ENCODE measurements at regions not wholly inside any gene's neighbourhood (a gene's known extent, or its start where the extent isn't known, plus 50 kb on each side); places are given as distances from the start of the nearest gene placed in this dataset.

DNA sequence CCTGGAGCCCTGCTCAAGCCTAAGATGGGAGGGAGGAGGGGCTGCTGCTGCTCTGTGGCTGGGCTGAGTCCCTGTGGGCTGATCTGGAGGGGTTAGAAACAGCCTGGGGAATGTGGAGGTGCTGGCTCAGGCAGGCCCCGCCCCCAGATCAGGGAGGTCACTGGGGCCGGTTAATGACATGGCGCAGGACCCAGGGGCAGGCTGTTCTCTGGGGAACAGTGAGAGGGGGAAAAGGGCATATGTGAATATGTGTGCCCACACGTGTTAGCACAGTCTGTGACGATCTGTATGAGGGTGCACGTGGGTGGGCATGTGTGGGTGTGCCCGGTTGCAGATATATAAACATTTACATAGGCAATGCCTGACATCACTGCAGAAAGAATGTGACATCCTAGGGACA is 143.5 kb downstream of the MIAT start:
- CTCF ChIA-PET: no interaction called here
- no peaks in the 10 kb centered on the region for H3K27me3 Mint-ChIP-seq
- no peak overlapping the region for H3K4me3 Mint-ChIP-seq
- DNase-seq: no peak
- H3K36me3 Mint-ChIP-seq (ENCODE audit: low read depth): no peaks in the 10 kb centered on the region
- no peak overlapping the region for H3K27ac Mint-ChIP-seq
- no peaks in the 10 kb centered on the region for H3K4me1 Mint-ChIP-seq
- no peaks in the 10 kb centered on the region for H3K9me3 Mint-ChIP-seq
- POLR2A ChIA-PET: no interaction called here

- no peaks in the 10 kb centered on the region for H3K9me3 Mint-ChIP-seq
- H3K4me3 Mint-ChIP-seq: no peak overlapping the region
- no peaks in the 10 kb centered on the region for H3K36me3 Mint-ChIP-seq (ENCODE audit: low read depth)
- H3K27me3 Mint-ChIP-seq: no peaks in the 10 kb centered on the region
- H3K4me1 Mint-ChIP-seq: no peaks in the 10 kb centered on the region
- POLR2A ChIA-PET: no interaction called here
- no peak for DNase-seq
- no peak overlapping the region for H3K27ac Mint-ChIP-seq
- CTCF ChIA-PET: no interaction called here
Observed at GRCh38 chr22:26801449-26801848, 144.1 kb downstream of the MIAT start.

DNA sequence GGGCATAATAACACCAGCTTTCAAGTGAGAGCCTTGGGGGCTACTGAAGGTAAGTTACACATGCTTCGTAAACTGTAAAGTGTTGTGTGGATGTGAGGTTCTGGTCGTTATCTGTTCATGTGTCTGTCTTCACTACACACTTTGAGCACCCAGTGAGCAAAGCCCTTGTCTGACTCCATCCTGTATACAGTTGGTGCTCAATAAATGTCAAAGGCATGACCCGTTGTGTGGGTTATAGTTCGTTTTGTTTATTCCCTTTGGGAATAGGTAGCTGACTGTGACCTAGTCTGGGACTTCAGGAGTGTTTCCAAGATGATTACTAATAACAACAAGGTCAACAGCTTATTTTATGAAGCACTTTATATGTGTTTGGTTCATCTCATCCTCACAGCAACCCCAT is 146.9 kb downstream of the MIAT start:
- Mint-ChIP-seq H3K9me3 (no peaks in the 10 kb centered on the region), H3K4me3 (no peak overlapping the region), H3K36me3 (ENCODE audit: low read depth) (no peaks in the 10 kb centered on the region), H3K4me1 (no peaks in the 10 kb centered on the region), H3K27ac (no peak overlapping the region), H3K27me3 (no peaks in the 10 kb centered on the region)
- DNase-seq: no peak
- POLR2A ChIA-PET: no interaction called here
- CTCF ChIA-PET: no interaction called here

- ChIA-PET CTCF (no interaction called here), POLR2A (no interaction called here)
- Mint-ChIP-seq H3K27ac (no peak overlapping the region), H3K4me3 (no peak overlapping the region), H3K4me1 (no peaks in the 10 kb centered on the region), H3K36me3 (ENCODE audit: low read depth) (no peaks in the 10 kb centered on the region), H3K9me3 (no peaks in the 10 kb centered on the region), H3K27me3 (no peaks in the 10 kb centered on the region)
- DNase-seq: no peak
Observed at GRCh38 chr22:26804911-26805539, 147.6 kb downstream of the MIAT start.

DNA sequence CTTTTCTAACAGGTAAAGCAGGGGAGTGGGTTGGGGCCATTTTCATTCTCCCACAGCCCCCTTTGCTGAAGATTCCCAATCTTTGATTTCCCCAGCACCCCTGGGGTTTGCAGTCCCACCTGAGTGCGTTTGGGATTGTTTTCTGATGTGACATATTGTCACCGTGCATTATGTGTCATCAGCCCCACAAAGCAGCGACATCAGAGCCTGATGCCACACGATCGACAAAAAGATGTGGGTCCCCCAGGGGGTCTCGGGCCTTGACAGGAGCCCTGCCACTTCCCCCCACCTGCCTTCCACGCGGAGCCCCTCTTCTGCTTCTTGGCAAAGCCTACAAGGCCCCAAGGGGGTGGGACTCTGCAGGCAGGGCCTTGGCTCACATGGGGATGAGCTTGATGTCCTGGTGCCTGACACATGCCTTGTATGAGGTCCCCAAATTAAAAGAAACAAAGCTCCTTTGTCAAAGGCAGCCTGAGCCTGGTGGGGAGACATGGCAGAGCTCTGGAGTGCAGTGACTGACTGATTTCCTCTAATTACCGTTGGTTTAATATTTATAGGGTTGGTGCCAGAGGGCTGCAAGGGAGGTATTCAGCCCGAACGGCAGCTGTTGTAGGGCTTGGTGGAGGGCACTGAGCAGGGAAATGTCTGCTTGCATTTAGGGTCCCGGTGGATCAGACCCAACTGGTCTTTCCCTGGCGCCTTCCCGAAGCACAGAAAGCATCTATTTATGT is 149.2 kb downstream of the MIAT start:
- no peaks in the 10 kb centered on the region for H3K9me3 Mint-ChIP-seq
- no peak overlapping the region for H3K27ac Mint-ChIP-seq
- CTCF ChIA-PET: no interaction called here
- POLR2A ChIA-PET: no interaction called here
- H3K4me1 Mint-ChIP-seq: no peaks in the 10 kb centered on the region
- no peak for DNase-seq
- H3K27me3 Mint-ChIP-seq: no peaks in the 10 kb centered on the region
- H3K4me3 Mint-ChIP-seq: no peak overlapping the region
- H3K36me3 Mint-ChIP-seq (ENCODE audit: low read depth): no peaks in the 10 kb centered on the region

DNA sequence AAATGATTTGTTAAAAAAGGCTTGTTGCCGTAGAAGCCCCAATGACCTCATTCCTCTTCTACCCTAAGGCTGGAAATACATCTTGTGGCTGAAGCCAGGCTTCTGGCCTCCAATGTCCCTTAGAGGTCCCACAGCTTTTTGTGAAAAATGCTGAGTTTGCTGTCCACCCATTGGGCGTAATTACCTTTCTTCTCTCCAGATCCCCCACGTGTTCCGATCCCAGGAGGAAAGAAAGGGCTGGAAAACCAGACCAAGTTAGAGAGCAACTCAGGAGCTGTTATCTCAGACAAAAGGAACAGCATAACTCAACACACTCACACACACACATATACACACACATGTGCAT is 154.2 kb downstream of the MIAT start:
- POLR2A ChIA-PET: no interaction called here
- no peak for DNase-seq
- Mint-ChIP-seq H3K27ac (no peak overlapping the region), H3K4me1 (no peaks in the 10 kb centered on the region), H3K36me3 (ENCODE audit: low read depth) (no peaks in the 10 kb centered on the region), H3K27me3 (no peaks in the 10 kb centered on the region), H3K9me3 (peaks cover 6% of the 10 kb centered on the region), H3K4me3 (no peak overlapping the region)
- CTCF ChIA-PET: no interaction called here

DNA sequence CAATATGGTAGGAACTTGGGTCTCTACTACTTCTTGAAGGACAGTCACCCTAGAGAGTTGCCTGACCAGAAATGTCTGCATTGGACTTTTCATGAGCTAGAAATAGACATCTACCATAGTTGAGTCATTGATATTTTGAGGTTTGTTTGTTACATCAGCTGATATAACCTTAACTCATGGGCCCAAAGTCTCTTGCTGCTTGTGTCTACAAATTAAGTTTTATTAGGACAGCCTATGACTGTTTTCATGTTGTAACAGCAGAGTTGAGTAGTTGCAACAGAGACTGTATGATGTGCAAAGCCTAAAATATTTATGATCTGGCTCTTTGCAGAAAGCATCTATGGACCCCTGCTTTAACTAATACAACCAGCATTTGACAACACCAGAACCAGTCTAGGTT is 155.3 kb downstream of the MIAT start:
- ChIA-PET CTCF (no interaction called here), POLR2A (no interaction called here)
- Mint-ChIP-seq H3K36me3 (ENCODE audit: low read depth) (no peaks in the 10 kb centered on the region), H3K4me3 (no peak overlapping the region), H3K9me3 (peaks cover 8% of the 10 kb centered on the region), H3K4me1 (no peaks in the 10 kb centered on the region), H3K27ac (no peak overlapping the region), H3K27me3 (no peaks in the 10 kb centered on the region)
- DNase-seq: no peak

DNA sequence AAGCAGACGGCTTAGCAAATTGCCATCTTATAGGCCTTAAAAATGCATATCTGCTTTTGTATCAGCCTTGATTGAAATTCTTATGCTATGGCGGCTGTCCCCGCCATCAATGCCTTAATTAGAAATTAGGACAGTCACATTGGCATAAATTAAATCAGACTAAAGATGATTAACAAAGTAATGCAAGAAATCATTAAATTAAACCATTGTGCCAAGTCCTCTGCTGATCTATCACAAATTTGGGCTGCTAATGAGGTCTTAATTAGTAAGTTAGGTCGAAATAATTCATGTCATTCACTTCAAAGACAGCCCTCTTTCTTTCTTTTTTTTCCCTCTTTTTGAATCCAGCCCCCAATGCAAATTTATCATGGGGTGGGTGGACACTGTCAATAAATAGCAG is 159.3 kb downstream of the MIAT start:
- no peaks in the 10 kb centered on the region for H3K27me3 Mint-ChIP-seq
- DNase-seq: no peak
- H3K36me3 Mint-ChIP-seq (ENCODE audit: low read depth): no peaks in the 10 kb centered on the region
- H3K4me1 Mint-ChIP-seq: no peaks in the 10 kb centered on the region
- H3K4me3 Mint-ChIP-seq: no peak overlapping the region
- CTCF ChIA-PET: no interaction called here
- H3K27ac Mint-ChIP-seq: no peak overlapping the region
- H3K9me3 Mint-ChIP-seq: peaks cover 8% of the 10 kb centered on the region
- POLR2A ChIA-PET: no interaction called here

- Mint-ChIP-seq H3K4me3 (no peak overlapping the region), H3K27me3 (no peaks in the 10 kb centered on the region), H3K4me1 (no peaks in the 10 kb centered on the region), H3K36me3 (ENCODE audit: low read depth) (no peaks in the 10 kb centered on the region), H3K27ac (no peak overlapping the region), H3K9me3 (peaks cover 8% of the 10 kb centered on the region)
- POLR2A ChIA-PET: no interaction called here
- no peak for DNase-seq
- CTCF ChIA-PET: no interaction called here
Observed at GRCh38 chr22:26817926-26818325, 160.5 kb downstream of the MIAT start.

DNA sequence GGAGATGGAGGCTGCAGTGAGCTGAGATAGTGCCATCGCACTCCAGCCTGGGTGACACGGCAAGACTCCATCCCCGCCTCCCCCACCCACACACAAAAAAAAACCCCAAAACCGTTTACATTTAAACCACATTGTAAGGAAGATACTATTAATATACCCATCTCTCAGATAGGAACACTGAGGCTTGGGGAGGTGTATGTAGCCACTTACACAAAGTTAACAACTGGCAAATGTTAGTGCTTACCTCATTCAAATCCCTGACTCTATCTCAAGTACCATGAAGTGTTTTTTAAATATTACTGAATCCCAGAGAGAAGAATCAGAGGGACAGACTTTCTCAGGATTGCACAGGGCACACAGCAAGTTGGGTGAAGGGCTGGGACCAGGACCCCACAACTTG is 164.5 kb downstream of the MIAT start:
- Mint-ChIP-seq H3K36me3 (ENCODE audit: low read depth) (no peaks in the 10 kb centered on the region), H3K4me3 (no peak overlapping the region), H3K4me1 (no peaks in the 10 kb centered on the region), H3K9me3 (peaks cover 2% of the 10 kb centered on the region), H3K27me3 (no peaks in the 10 kb centered on the region), H3K27ac (no peak overlapping the region)
- POLR2A ChIA-PET: no interaction called here
- no peak for DNase-seq
- CTCF ChIA-PET: no interaction called here

- ChIA-PET POLR2A (no interaction called here), CTCF (interaction anchor here (1.4 kb wide), 1 partner anchor 66 kb away, joined by 3 read pairs; no protein-coding TSS in a partner anchor)
- Mint-ChIP-seq H3K9me3 (peaks cover 2% of the 10 kb centered on the region), H3K4me1 (no peaks in the 10 kb centered on the region), H3K36me3 (ENCODE audit: low read depth) (no peaks in the 10 kb centered on the region), H3K27me3 (no peaks in the 10 kb centered on the region), H3K27ac (no peak overlapping the region), H3K4me3 (no peak overlapping the region)
- DNase-seq: no peak
Observed at GRCh38 chr22:26822313-26822712, 164.9 kb downstream of the MIAT start.

- H3K27ac Mint-ChIP-seq: no peak overlapping the region
- DNase-seq: no peak
- H3K36me3 Mint-ChIP-seq (ENCODE audit: low read depth): no peaks in the 10 kb centered on the region
- no peaks in the 10 kb centered on the region for H3K4me1 Mint-ChIP-seq
- CTCF ChIA-PET: interaction anchor here (1.4 kb wide), 1 partner anchor 13 kb away, joined by 4 read pairs; no protein-coding TSS in a partner anchor
- POLR2A ChIA-PET: no interaction called here
- no peaks in the 10 kb centered on the region for H3K27me3 Mint-ChIP-seq
- H3K9me3 Mint-ChIP-seq: no peaks in the 10 kb centered on the region
- no peak overlapping the region for H3K4me3 Mint-ChIP-seq
Observed at GRCh38 chr22:26823966-26824365, 166.6 kb downstream of the MIAT start.

- Mint-ChIP-seq H3K27me3 (no peaks in the 10 kb centered on the region), H3K36me3 (ENCODE audit: low read depth) (no peaks in the 10 kb centered on the region), H3K4me3 (no peak overlapping the region), H3K9me3 (no peaks in the 10 kb centered on the region), H3K4me1 (no peaks in the 10 kb centered on the region), H3K27ac (no peak overlapping the region)
- ChIA-PET CTCF (no interaction called here), POLR2A (no interaction called here)
- no peak for DNase-seq
Observed at GRCh38 chr22:26825960-26826935, 168.9 kb downstream of the MIAT start.

Data from activated CD4-positive, alpha-beta memory T cell treated with anti-CD3 and anti-CD28 coated beads, Interleukin-2, amount 10 ng/mL, durations not matched to agents 7 days and 5 days (primary cell).